ENCODE measurements at regions not wholly inside any gene's neighbourhood (a gene's known extent, or its start where the extent isn't known, plus 50 kb on each side); places are given as distances from the start of the nearest gene placed in this dataset.

DNA sequence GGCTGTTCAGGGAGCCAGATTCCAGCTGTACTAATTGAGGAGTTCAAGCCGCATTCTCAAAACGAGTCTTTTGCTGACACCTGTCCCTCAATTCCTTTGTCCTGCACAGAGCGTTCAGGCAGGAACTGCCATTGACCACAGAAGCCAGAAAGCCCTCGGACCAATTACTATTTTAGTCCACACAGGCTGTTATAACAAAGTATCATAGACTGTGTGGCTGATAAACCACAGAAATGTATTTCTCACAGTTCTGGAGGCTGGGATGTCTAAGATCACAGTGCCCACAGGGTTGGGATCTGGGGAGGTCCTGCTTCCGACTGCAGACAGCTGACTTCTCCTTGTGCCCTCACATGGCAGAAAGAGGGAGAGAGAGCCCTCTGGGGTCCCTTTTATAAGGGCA, 119.8 kb upstream of the ATP6AP2 start:
- no peaks in the 10 kb centered on the region for H3K36me3 ChIP-seq
- H3K27ac ChIP-seq (replicated peaks in 1 of 4), result no peak overlapping the region
- H3K9me3 ChIP-seq, result no peaks in the 10 kb centered on the region
- no peak for TF ChIP-seq EP300 (IDR thresholded peaks at IDR 0.05)
- TF ChIP-seq POLR2A (IDR thresholded peaks at IDR 0.05; ENCODE audit: low read depth), result no peak
- no peak for TF ChIP-seq POLR2AphosphoS5 (IDR thresholded peaks at IDR 0.05)
- TF ChIP-seq, protein P1, sequence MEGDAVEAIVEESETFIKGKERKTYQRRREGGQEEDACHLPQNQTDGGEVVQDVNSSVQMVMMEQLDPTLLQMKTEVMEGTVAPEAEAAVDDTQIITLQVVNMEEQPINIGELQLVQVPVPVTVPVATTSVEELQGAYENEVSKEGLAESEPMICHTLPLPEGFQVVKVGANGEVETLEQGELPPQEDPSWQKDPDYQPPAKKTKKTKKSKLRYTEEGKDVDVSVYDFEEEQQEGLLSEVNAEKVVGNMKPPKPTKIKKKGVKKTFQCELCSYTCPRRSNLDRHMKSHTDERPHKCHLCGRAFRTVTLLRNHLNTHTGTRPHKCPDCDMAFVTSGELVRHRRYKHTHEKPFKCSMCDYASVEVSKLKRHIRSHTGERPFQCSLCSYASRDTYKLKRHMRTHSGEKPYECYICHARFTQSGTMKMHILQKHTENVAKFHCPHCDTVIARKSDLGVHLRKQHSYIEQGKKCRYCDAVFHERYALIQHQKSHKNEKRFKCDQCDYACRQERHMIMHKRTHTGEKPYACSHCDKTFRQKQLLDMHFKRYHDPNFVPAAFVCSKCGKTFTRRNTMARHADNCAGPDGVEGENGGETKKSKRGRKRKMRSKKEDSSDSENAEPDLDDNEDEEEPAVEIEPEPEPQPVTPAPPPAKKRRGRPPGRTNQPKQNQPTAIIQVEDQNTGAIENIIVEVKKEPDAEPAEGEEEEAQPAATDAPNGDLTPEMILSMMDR (IDR thresholded peaks at IDR 0.05), result no peak
- H3K27me3 ChIP-seq, result no peaks in the 10 kb centered on the region
- WGBS, result 68% methylated on average over 5 of the region's 5 CpGs
- H3K4me1 ChIP-seq, result no peaks in the 10 kb centered on the region
- intact Hi-C loops (cut with DNase I), result no loop called here
- DNase-seq (ENCODE audit: extremely low spot score), result no peak
- no peak overlapping the region for H3K4me3 ChIP-seq

DNA sequence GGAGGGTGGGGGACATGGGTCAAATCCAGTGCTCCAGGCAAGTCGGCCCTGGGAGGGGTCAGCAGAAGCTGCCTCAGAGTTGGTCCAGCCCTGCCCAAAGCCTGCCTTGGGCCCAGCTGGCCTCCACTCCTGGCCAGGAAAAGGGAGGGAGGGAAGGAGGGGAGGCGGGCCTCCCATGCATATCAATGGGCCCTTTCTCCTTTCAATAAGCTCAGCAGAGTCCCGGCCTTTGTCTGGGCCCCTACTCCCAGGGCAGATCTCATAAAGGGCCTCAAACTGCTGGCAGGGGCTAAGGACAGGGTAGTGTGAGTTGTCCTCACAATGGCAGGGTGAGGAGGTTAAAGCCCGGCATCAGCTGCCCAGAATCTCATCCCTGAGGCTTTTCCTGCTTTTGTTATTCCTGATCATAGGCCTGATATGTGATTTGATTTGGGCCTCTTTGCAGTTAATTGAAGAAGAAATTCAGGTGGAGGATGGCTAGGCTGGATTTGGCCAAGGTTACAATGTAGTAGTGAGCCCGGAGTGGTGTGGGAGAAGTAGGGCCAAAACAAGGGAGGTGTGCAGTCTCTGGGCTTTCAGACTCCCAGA, 121.1 kb upstream of the ATP6AP2 start:
- TF ChIP-seq POLR2A (IDR thresholded peaks at IDR 0.05; ENCODE audit: low read depth), result no peak
- TF ChIP-seq, protein P1 (IDR thresholded peaks at IDR 0.05), result no peak
- TF ChIP-seq EP300 (IDR thresholded peaks at IDR 0.05), result no peak
- TF ChIP-seq POLR2AphosphoS5 (IDR thresholded peaks at IDR 0.05), result no peak
- intact Hi-C loops (cut with DNase I), result no loop called here
- Histone ChIP-seq H3K36me3 (no peaks in the 10 kb centered on the region), H3K9me3 (no peaks in the 10 kb centered on the region), H3K27ac (replicated peaks in 1 of 4) (no peak overlapping the region), H3K4me1 (no peaks in the 10 kb centered on the region), H3K4me3 (no peak overlapping the region), H3K27me3 (no peaks in the 10 kb centered on the region)
- WGBS, result 64% methylated on average over 5 of the region's 5 CpGs
- DNase-seq (ENCODE audit: extremely low spot score), result no peak

DNA sequence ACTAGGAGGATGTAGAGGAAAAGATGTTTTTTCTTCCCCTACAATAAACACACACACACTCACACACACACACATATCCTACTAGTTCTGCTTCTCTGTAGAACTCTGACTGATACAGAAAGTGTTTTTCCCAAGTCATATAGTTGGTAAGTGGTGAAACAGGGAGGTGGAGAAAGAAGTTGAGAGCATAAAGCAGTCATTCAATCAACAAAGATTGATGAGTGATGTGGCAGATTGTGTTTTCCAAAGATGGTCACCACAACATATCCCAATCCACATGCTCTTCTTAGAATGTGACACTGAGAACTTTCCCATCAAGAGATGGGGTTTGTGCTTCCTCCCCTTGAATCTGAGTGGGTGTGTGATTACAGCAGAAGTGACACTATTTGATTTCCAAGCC, 123.4 kb upstream of the ATP6AP2 start:
- TF ChIP-seq POLR2A (IDR thresholded peaks at IDR 0.05; ENCODE audit: low read depth), result no peak
- no peak for TF ChIP-seq EP300 (IDR thresholded peaks at IDR 0.05)
- TF ChIP-seq, protein P1 (IDR thresholded peaks at IDR 0.05), result no peak
- TF ChIP-seq POLR2AphosphoS5 (IDR thresholded peaks at IDR 0.05), result no peak
- Histone ChIP-seq H3K27ac (replicated peaks in 1 of 4) (no peak overlapping the region), H3K4me3 (no peak overlapping the region), H3K9me3 (no peaks in the 10 kb centered on the region), H3K4me1 (no peaks in the 10 kb centered on the region), H3K27me3 (no peaks in the 10 kb centered on the region), H3K36me3 (no peaks in the 10 kb centered on the region)
- DNase-seq (ENCODE audit: extremely low spot score), result no peak
- intact Hi-C loops (cut with DNase I), result no loop called here

DNA sequence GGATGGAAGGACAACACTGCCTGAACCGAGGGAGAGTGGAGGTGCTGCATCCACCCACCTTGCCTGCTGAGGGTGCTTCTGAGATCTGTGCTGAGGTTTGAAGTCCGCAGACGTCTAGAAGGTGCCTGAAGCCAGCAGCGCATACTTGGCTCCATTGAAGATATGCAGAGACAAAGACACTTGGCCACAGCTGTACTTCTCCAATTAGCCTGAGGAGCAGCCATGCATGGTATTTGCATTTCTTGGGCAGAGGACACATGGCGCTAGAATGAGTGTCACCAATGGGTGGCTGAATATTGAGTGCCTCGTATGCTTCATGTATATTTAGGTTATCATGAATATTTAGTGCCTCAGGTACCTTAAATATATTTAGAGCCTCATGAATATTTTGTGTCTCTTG, 128.7 kb upstream of the ATP6AP2 start:
- peaks cover 0 to 10% (median 10%) of the 10 kb centered on the region in 4 donors for H3K4me1 ChIP-seq
- intact Hi-C loops (cut with DNase I), result no loop called here
- no peaks in the 10 kb centered on the region for H3K36me3 ChIP-seq
- 85% methylated on average over 6 of the region's 6 CpGs for WGBS
- TF ChIP-seq POLR2A (IDR thresholded peaks at IDR 0.05; ENCODE audit: low read depth), result no peak
- TF ChIP-seq EP300 (IDR thresholded peaks at IDR 0.05), result no peak
- TF ChIP-seq POLR2AphosphoS5 (IDR thresholded peaks at IDR 0.05), result no peak
- TF ChIP-seq, protein P1 (IDR thresholded peaks at IDR 0.05), result no peak
- no peaks in the 10 kb centered on the region for H3K9me3 ChIP-seq
- no peak overlapping the region for H3K27ac ChIP-seq (replicated peaks in 1 of 4)
- no peak for DNase-seq (ENCODE audit: extremely low spot score)
- H3K27me3 ChIP-seq, result no peaks in the 10 kb centered on the region
- no peak overlapping the region for H3K4me3 ChIP-seq

All from esophagus muscularis mucosa (tissue), 4 donors.